ENCODE measurements at regions not wholly inside any gene's neighbourhood (a gene's known extent, or its start where the extent isn't known, plus 50 kb on each side); places are given as distances from the start of the nearest gene placed in this dataset.

- TF ChIP-seq POLR2AphosphoS5 (IDR thresholded peaks at IDR 0.05; ENCODE audit: borderline replicate concordance, low read depth, low read length), result no peak
- TF ChIP-seq EZH2 (IDR thresholded peaks at IDR 0.05), result no peak
Measured at GRCh38 chr13:104980586-104980985, 1554.9 kb downstream of the EFNB2 start.

All from SK-N-MC (cell line).